Transverse colon (tissue), 4 donors: ENCODE measurements at regions not wholly inside any gene's neighbourhood (a gene's known extent, or its start where the extent isn't known, plus 50 kb on each side); places are given as distances from the start of the nearest gene placed in this dataset.

ENCODE experiments used
- DNase-seq: peaks from one replicate; pipeline ENCODE4 v3.0.0-alpha.2; 2019
- H3K27ac ChIP-seq, 4 donors: fragments of 200-600 bp; sonication (generic); 2 replicates each; pipeline ENCODE4 v1.5.1; 2016 to 2018; ENCODE audit warnings: inconsistent platforms in 4 of 4
- H3K27me3 ChIP-seq: fragments of 200-600 bp; sonication (generic); 2 replicates; pipeline ENCODE4 v1.5.1; 2017; ENCODE audit warnings: inconsistent platforms
- H3K36me3 ChIP-seq, 4 donors: fragments of 200-600 bp; sonication (generic); 2 replicates each; pipeline ENCODE4 v1.5.1; 2017 to 2019; ENCODE audit warnings: inconsistent platforms in 4 of 4
- H3K4me1 ChIP-seq, 4 donors: fragments of 200-600 bp; sonication (generic); 2 replicates each; pipeline ENCODE4 v1.5.1; 2017 to 2020; ENCODE audit warnings: inconsistent platforms in 4 of 4
- H3K4me3 ChIP-seq, 4 donors: fragments of 200-600 bp; sonication (generic); 1 replicate in 1 of 4; 2 replicates in 3 of 4; pipeline versions ENCODE4 v1.5.1 to v1.6.1; 2017 to 2019; ENCODE audit warnings: inconsistent platforms in 4 of 4
- H3K9me3 ChIP-seq, 2 donors: fragments of 200-600 bp; sonication (generic); 2 replicates each; pipeline ENCODE4 v1.5.1; 2017 to 2019; ENCODE audit warnings: inconsistent platforms in 2 of 2
- EP300 ChIP-seq: sonication (generic); formaldehyde crosslinking; IDR thresholded peaks from one replicate; pipeline ENCODE4 v1.6.1; 2017; ENCODE audit warnings: antibody characterized with exemption, low read depth
- POLR2A ChIP-seq: fragments of 450-650 bp; IDR thresholded peaks from one replicate; pipeline ENCODE4 v1.6.1; 2016; ENCODE audit warnings: antibody characterized with exemption, mild to moderate bottlenecking, moderate library complexity
- POLR2AphosphoS5 ChIP-seq, 3 donors: sonication (generic); formaldehyde crosslinking; IDR thresholded peaks; one replicate each; pipeline ENCODE4 v1.6.1; 2016; ENCODE audit warnings: antibody characterized with exemption in 3 of 3
- WGBS, 2 donors: methylation state at CpG; one replicate each; pipeline ENCODE4 v1.1.5; 2018; ENCODE audit warnings: low coverage in 1 of 2; 5-methylcytosine and 5-hydroxymethylcytosine counted together
- in situ Hi-C, 4 donors: fragments of 200-750 bp; cut with MboI; loops; one replicate each; pipeline versions ENCODE4 v1.15.0 to v1.15.1; 2017; ENCODE audit warnings: low sequenced_read_pairs in 3 of 4, low pct_ligation_motif_present in 1 of 4, low pct_unique_long_range_greater_than_20kb in 1 of 4
- intact Hi-C: fragments of 100-400 bp; cut with DNase I; formaldehyde crosslinking; loops from one replicate; pipeline ENCODE4 v1.15.1; 2023; ENCODE audit warnings: low total_unique reads
- TF ChIP-seq, protein P1 (sequence below), 5 experiments: fragments of 200-600 bp in 3 of 5; fragments of 450-650 bp in 2 of 5; sonication (generic) in 3 of 5; IDR thresholded peaks; 1 replicate in 2 of 5; 2 replicates in 3 of 5; pipeline ENCODE4 v1.5.1; 2016 to 2017; ENCODE audit warnings: antibody characterized with exemption in 5 of 5, inconsistent platforms in 3 of 5, mild to moderate bottlenecking in 2 of 5, moderate library complexity in 1 of 5

DNA sequence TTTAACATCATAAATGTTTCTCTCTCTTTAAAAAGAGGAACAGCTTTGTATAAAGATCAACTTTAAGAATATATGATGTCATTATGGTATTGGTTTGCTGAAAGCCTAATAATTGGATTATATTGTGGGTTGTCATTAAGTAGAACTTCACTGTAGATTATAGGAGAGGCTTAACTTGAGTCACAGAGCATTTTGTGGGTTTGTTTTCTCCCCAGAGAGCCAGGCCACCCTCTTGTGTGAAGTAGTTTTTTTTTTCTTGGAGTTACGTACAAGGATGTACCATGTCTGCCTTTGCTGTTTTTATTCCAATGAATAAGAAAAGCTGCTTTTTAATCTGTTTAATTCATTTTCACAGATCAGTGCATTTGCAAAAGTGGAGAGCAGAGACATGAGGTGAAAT lies 354.8 kb upstream of the TBL1XR1 start:
- in situ Hi-C loops, result no loop called here
- no peak for TF ChIP-seq EP300
- TF ChIP-seq, protein P1, sequence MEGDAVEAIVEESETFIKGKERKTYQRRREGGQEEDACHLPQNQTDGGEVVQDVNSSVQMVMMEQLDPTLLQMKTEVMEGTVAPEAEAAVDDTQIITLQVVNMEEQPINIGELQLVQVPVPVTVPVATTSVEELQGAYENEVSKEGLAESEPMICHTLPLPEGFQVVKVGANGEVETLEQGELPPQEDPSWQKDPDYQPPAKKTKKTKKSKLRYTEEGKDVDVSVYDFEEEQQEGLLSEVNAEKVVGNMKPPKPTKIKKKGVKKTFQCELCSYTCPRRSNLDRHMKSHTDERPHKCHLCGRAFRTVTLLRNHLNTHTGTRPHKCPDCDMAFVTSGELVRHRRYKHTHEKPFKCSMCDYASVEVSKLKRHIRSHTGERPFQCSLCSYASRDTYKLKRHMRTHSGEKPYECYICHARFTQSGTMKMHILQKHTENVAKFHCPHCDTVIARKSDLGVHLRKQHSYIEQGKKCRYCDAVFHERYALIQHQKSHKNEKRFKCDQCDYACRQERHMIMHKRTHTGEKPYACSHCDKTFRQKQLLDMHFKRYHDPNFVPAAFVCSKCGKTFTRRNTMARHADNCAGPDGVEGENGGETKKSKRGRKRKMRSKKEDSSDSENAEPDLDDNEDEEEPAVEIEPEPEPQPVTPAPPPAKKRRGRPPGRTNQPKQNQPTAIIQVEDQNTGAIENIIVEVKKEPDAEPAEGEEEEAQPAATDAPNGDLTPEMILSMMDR (IDR thresholded peaks at IDR 0.05), result no peak
- no peak for TF ChIP-seq POLR2A
- TF ChIP-seq POLR2AphosphoS5 (IDR thresholded peaks at IDR 0.05), result no peak

DNA sequence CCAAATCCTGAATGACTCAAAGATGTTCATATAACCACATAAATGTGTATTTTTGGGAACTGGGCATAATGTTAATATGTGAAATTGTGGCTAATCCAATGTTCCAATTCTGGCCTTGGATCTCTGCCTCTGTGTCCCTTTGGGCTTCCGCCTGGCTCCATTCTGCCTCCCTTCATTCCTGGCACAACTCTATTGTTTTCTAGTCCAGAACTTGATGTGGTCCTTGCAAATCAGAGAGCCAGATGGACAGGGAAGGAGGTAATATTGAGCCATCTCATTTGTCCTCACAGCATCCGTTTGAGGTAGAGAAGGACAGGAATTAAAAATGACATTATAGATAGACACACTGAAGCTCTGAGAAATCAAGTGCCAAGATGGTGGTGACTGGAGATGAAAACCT lies 355.7 kb upstream of the TBL1XR1 start:
- Histone ChIP-seq H3K4me3 (no peak overlapping the region), H3K4me1 (peaks cover 0 to 6% (median 2%) of the 10 kb centered on the region in 4 donors), H3K27ac (no peak overlapping the region), H3K36me3 (no peaks in the 10 kb centered on the region), H3K9me3 (no peaks in the 10 kb centered on the region), H3K27me3 (no peaks in the 10 kb centered on the region)
- no peak for DNase-seq
- in situ Hi-C loops, result no loop called here
- intact Hi-C loops, result no loop called here
- WGBS, 2 donors, result 88 to 91% methylated on average over 2 of the region's 2 CpGs
- TF ChIP-seq POLR2AphosphoS5 (IDR thresholded peaks at IDR 0.05) (no peak), POLR2A (no peak), EP300 (no peak)
- TF ChIP-seq, protein P1 (IDR thresholded peaks at IDR 0.05), result no peak

More for the DNA sequence above, 354.8 kb upstream of the TBL1XR1 start:
- H3K27ac ChIP-seq, result no peak overlapping the region
- no peak overlapping the region for H3K4me3 ChIP-seq
- intact Hi-C loops, result no loop called here
- H3K27me3 ChIP-seq, result no peaks in the 10 kb centered on the region
- H3K36me3 ChIP-seq, result no peaks in the 10 kb centered on the region
- DNase-seq, result no peak
- no peaks in the 10 kb centered on the region for H3K9me3 ChIP-seq
- 94 to 100% methylated on average over 1 of the region's 1 CpG for WGBS, 2 donors
- peaks cover 0 to 6% (median 2%) of the 10 kb centered on the region in 4 donors for H3K4me1 ChIP-seq

DNA sequence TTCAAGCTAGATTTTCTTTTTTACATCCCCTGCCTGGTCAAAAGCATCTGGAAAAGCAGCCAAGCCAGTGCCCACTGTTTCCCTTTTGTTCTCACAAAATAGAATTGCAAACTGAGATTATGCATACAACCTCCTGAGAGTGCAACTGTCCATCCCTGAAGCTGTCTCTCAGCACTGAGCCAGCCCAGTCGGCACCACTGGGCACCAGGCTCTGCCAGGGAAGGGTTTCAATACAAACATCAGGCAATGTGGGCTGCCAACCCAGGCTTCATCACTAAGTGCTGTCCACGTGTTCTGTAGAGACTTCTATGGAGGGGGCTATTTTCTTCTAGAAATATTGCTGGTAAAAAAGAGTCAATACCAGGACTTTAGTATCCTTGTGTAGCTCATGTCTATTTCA lies 356.3 kb upstream of the TBL1XR1 start:
- Histone ChIP-seq H3K27ac (no peak overlapping the region), H3K4me1 (peaks cover 0 to 6% (median 2%) of the 10 kb centered on the region in 4 donors), H3K4me3 (no peak overlapping the region), H3K27me3 (no peaks in the 10 kb centered on the region), H3K36me3 (no peaks in the 10 kb centered on the region), H3K9me3 (no peaks in the 10 kb centered on the region)
- DNase-seq, result no peak
- in situ Hi-C loops, result no loop called here
- intact Hi-C loops, result no loop called here
- TF ChIP-seq, protein P1 (IDR thresholded peaks at IDR 0.05), result no peak
- TF ChIP-seq POLR2A (no peak), POLR2AphosphoS5 (IDR thresholded peaks at IDR 0.05) (no peak)
- WGBS, 2 donors, result 75% methylated on average over 2 of the region's 2 CpGs; no CpG with 5 or more reads in 1 of the 2 donors

DNA sequence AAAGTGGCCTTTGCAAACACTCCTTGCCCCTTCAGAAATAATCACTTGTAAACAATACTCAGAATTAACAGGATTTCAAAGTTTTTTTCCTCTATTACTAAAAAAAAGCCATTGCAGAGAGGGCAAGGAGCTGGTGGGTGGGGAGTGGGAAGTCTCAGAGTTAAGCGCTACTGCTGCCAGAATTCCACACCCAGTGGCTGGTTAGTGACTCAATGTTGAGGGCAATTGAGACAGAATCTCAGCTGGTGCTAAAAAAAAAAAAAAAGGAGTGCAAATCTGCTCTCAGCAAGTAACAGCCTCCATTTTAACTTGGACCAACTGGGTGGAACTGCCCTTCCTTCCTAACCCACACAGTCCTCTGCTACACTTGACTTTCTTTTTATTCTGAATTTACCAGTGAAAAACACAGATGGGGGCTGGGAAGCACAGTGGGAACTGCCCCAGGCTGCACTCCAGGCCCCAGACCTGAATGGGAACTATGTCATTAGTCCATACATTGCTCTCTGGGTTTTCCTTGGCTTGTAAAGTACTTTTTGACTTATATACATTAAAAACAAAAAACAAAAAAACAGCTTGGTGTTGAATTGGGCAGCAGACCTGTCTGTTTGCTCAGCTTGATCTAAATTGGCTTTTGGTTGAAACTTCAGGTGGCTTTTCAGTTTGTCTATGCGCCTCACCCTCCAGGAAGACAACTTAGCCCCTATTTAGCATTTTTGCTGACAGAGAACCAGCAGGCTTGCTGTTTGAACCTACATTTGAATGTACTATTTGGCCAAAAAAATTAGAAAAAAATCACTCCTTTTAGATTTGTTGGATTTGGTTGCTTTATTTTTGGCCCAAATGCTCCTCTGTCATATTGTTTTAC lies 357.8 kb upstream of the TBL1XR1 start:
- Histone ChIP-seq H3K27ac (no peak overlapping the region), H3K9me3 (no peaks in the 10 kb centered on the region), H3K4me3 (no peak overlapping the region), H3K27me3 (no peaks in the 10 kb centered on the region), H3K4me1 (peaks cover 0 to 6% (median 2%) of the 10 kb centered on the region in 4 donors), H3K36me3 (no peaks in the 10 kb centered on the region)
- intact Hi-C loops (no loop called here), in situ Hi-C loops (no loop called here)
- 61 to 83% methylated on average over 2 of the region's 2 CpGs for WGBS, 2 donors
- TF ChIP-seq POLR2AphosphoS5 (IDR thresholded peaks at IDR 0.05), result no peak
- TF ChIP-seq EP300, result no peak
- no peak for TF ChIP-seq POLR2A
- TF ChIP-seq, protein P1 (IDR thresholded peaks at IDR 0.05), result no peak
- DNase-seq, result peak; percentile 21
